ENCODE measurements at regions not wholly inside any gene's neighbourhood (a gene's known extent, or its start where the extent isn't known, plus 50 kb on each side); places are given as distances from the start of the nearest gene placed in this dataset.
A peak's percentile ranks its signal among the peaks of the same experiment; 100 is the strongest.

DNA sequence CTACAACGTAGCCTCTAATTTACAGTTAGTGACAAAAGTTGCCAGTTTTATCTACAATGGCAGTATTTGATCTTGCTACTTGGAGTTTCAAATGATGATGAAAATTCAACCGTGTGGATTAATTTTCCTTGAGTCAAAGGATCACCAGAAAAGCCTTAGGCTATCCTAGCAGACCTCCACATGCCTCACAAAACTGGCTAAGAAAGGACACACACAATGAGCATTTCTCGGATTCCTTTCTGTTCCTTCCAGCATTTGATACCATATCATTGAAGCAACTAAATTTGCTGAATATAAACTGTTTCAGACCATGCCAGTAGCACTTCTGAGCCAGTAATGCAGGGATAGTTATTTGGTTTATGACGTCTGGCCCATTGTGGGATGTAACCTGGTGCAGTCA lies 587.4 kb upstream of the MDFIC2 start:
- no peak for DNase-seq

- no peak for DNase-seq
These were observed 577.6 kb upstream of the MDFIC2 start for GRCh38 chr3:70890020-70890394.

- DNase-seq: peak; percentile 12
These were observed 577.0 kb upstream of the MDFIC2 start for GRCh38 chr3:70889162-70890019.

GRCh38 chr3:70885636-70886035 lies 573.2 kb upstream of the MDFIC2 start:
- no peak for DNase-seq

DNA sequence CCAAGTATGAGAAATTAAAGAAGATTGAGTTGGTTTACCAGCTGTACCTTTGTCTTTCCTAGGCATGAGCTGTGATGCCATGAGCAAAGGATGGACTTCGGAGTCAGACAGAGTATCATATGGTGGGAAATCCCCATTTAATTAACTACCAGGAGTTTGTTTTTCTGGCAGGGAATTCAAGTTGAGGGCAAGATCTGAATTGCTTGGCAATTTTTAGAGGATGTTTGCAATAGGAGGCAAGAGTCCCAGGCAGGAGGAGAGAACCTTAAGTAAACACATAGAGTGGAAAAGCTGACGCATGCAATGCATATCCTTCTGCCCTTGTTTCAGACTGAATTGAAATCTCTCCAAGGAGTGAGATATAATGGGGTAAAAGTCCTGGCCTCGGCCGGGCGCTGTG lies 569.7 kb upstream of the MDFIC2 start:
- peak; percentile 13 for DNase-seq

DNA sequence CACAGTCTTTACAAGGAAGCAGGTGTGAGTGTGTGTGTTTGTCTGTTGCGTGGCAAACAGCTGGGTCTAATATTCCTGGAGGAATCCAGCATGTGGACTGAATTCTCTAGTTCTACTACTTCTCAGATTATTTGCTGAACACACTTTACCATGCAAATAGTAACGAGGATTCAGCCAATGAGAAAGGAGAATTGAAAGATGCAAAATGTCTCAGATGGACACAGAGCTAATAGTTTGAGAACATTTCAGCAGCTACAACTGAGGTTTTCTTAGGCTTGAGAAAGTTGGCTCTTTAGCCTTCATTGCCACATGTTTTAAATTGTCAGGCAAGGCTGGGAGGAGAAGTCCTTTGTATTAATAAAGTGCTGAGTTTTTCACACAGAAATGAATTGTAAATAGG lies 568.0 kb upstream of the MDFIC2 start:
- DNase-seq: no peak

DNA sequence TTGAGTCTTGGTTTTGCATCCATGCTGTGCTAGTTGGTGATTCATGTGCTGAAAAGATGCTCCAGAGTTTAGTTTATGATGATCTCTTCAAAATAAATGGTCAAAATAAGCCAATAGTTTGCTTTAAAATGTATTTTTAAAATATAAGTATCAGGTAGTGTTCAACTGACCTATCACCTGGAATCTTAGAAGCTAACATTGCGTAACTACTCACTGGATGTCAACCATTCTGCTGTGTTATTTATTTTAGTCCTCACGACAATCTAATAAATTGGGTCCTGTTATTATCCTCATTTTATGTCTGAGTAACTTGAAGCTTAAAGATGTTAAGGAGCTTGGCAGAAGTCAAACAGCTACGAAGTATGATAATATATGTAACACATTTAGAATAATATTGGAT lies 563.7 kb upstream of the MDFIC2 start:
- DNase-seq: no peak

GRCh38 chr3:70874196-70874595 lies 561.8 kb upstream of the MDFIC2 start:
- DNase-seq: no peak

DNA sequence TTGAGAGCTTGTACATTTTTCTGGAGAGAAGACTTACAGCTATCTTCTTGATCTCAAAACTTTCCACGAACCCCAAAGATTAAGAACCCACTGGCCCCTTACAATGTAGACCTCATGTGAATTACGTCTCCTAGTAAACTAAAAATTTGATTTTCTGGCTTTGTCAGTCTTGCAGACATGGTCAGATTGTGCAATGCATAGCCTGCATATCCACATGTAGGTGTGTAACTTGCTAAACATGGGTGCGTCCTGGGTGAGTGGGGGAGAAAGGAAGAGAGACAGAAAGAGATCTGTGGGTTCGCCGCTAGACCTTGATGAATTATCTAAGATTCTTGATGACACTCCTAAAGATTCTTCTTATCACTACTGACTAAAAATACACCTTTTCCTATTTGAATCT lies 561.2 kb upstream of the MDFIC2 start:
- no peak for DNase-seq

DNA sequence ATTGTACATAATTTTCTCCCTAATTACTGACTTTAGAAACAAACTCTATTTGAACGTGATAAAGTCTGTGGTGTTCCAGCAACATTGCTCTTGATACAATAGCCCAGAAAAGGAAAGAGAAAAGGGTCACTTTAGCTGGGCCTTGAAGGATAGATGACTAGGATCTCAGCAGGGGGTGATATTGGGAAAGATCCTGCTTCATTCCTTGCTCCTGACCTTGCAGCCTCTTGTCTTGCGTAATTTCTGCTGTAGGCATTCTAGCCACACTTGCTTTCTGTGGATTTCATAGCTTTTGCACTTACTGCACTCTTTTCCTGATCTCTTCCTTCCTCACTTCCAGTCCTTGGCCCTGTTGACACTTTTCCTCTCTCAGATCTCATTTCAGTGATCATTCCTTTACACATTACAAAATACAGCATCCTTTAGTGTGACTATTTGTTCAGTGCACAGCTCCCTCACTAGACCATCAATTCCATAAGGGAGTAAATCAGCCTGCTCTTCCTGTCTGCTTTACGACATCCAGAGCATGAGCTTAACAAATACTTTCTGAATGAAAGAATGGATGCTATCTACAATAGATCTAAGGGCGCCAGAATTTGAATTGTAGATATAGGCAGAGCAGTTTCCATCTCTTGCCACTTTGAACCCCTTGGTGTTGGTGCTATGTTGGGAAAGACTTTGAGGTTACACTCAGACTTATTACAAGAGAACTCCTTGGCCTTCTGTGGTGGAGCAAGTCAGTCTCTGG lies 559.6 kb upstream of the MDFIC2 start:
- DNase-seq: peak; percentile 93

DNA sequence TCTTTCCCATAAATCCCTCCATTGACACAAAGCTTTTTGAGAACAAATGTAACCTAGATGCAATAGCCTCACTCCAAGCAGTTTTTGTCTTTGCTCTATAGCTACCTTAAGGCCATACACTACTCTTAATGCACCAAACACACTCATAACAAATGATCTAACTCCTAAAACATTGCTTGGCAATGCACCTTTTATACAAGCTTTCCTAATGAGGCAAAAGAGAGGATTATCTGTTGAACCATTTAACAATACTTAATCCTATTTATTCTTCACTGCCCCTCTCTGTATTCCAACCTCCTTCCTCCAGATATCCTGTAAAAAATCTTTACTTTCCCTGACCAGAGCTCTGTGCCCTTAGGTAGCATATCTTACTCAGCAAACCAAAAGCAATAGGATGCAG lies 558.1 kb upstream of the MDFIC2 start:
- DNase-seq: no peak

DNA sequence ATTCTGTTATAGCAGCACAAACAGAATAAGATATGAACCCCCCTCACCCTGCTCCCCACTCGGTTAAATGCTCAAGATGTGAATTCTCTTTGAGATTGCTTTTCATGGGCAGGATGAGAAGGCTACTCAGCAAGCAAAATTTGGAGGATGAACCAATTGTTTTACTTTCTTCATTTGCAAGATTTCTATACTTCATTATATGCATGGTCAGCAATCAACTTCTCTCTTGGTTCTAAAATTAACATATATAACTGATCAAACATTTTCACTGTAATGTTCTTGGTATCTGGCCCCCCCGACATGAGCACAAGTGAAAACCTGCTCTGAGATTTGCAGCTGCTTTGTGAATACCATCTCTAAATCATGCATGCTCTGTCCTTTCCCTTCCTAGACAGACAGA lies 556.1 kb upstream of the MDFIC2 start:
- DNase-seq: no peak

DNA sequence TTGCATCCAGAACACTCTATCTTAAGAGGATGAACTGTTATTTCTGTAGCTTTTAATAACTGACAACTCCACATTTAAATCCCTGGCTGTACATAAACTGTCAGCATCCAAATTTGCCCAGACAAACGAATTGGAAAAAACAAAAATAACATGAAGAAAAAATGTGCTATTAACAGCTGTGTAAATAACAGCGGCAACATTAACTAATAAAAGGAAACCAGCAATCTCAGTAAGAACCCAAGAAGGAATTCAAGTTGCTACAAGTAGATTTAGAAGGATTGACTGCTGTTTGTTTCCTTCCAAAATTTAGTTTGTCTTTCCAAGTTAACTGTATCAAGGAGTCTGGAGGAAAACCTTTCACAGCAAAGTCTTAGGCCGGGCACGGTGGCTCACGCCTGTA lies 550.6 kb upstream of the MDFIC2 start:
- DNase-seq: no peak

DNA sequence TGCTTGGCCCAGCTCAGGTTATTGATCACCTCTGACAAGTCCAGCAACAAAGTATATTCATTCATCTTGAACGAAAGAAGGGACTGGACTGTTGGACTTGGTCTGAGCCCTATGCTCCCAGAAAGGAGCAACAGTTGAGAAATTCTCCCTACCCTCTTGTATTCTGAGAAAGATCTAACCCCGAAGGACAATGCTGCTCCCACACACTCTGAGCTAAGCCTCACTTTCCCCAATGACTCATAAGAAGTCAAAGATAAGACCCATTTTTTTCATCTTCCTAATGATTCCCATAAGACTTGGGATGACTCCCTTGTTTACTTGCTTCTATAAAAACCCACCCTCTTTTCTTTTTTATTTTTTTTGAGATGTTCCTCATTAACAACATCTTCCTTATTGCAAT lies 549.4 kb upstream of the MDFIC2 start:
- DNase-seq: peak; percentile 53

- DNase-seq: peak; percentile 89
These were observed 548.8 kb upstream of the MDFIC2 start for GRCh38 chr3:70861234-70861633.

DNA sequence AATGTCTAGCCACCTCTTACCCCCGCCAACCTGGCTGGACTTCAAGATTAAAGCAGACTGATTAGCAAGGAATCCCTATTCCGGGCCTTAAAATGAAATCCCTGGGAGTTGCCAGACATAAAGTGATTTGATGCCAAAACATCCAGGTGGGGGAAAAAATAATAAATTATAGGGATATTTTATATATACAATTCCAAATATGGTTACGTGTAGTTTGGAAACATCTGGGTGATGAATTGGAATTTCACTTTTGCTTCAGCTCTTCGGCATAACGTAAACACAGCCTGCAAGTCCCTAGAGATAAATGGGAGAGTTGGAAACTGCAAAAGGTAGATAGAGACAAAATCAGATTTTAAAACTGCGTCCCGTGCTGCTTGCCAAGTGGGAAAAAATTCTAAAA lies 545.5 kb upstream of the MDFIC2 start:
- DNase-seq: peak; percentile 51

DNA sequence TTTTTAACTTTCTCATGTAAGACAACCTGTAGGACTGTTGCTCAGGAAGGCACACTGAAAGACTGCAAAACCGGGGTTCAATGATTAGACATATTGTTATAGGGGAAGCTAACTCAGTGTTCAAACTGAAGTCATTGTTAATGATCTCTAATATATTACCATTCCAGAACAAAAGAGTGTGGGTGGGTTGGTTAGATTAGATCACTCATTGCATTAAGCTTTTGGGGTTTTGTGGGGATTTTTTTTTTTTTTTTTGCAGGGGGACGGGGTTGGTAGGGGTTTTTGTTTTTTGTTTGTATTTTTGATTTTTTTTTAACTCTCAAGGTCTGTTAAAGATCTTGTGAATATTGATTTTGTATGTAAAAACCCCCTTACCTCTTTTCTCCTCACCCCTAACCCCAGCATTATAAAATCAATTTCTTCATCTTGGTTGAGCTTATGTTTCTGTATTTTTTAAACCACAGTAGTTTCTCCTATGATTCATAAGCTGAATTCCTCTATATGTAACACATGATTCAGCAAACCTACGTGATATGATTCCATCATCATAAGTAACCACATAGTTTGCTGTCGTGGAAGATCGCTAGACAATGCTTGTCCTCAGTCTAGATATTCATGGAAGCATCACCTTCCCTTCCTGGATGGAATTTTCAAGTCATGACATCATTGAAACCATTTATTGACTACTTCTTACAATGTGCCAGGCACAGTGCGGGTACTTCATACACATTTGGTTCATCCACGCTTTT lies 544.1 kb upstream of the MDFIC2 start:
- DNase-seq: peak; percentile 95

DNA sequence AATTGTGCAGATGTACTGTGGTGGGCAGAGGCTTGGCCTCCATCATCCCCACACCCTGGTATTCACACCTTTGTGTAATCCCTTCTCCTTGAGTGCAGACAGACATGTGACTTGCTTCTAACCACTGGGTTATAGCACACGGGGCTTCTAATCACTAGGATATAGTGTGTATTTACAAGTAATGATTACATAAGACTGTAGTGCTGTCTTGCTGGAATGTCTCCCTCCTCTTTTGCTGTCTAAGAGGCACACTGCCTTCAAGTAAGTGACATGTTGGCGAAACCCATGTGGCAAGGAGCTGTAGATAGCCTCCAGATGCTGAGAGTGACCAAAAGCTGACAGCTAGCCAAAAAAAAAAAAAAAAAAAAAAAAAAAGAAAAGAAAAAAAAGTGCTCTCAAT lies 542.7 kb upstream of the MDFIC2 start:
- DNase-seq: peak; percentile 24

DNA sequence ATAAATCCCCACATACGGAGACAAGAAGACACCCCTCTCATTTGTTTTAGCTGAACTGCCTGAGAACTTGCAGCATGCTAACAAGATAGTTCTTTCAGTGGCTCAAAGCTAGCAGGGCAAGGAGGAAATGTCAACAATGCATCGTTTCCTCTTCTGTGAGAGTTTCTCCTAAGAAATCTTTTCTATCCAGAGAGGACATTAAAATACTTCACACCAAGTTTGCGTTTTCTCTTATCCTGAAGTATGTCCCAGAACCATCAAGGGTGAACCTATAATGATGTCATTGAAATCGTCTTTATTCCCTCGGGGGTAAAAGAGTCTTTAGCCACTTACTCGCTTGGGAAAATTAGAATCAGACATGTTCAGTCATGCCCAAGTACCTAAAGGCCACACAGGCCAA lies 541.7 kb upstream of the MDFIC2 start:
- no peak for DNase-seq

DNA sequence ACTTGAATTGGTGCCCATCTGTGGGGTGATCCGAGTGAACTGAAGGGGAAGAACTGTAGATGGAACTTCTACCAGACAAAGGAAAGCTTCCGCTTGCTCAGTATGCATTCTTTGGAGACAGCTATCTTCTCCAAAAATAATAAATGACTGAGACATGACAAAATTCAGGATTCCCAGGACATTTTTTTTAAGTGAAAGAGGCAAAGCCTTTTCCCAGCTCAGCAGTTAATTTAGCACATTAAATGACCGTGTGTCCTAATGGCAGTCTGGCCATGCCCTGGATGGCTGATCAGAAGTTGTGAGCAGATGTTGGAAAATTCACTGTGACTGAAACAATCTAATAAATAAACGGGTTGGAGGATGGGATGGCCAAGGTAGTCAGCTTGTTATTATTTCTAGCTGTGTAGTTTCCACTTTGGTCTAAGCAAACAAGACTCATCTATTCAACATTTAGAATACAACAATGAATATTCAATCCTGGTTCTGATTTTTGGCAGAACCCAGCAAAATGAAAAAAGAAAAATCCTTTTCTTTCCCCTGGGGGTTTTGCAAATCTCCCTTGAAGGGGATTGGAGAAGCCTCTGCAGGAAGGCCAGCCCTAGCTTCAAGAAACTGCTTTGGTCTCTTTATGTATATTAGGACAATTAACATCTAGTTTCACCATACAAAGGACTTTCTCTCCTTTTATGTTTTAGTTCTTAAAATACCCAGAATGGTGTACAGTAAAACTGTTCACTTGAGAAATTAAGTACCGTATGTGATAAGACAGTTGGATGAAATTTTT lies 540.9 kb upstream of the MDFIC2 start:
- DNase-seq: no peak

DNA sequence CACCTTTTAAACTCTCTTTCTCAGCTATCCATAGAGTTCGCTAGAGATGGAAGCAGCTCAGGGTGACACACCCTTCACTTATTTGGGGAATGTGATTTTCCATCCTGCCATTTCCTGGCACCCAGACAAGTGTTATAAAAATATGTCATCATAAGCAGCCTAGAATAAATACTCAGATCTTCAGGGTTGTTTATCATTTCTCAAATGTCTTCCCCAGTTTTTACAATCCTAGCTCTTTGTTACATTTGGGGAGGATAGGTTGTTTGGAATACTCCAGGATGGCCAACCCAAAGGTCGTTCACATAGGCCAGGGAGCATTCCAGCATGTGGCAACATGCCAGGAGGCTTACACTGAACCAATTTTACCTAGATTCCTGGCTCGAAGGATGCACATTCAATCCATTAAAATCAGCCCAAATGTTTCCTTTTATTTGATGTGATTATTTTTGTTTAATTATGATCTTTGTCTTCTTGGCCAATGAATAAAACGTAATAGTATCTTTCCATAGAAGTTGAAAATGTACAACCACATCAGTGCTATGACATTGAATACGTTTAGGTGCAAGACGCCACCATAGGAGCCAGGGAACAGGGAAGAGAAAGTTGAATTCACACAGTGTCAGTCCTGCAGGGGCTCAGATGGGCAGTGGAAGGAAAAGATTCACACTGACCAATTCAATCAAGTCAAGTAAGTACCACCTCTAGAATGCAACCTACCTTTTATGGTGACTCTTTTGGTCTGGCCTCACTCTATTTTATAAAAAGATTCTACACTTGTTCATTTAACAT lies 537.7 kb upstream of the MDFIC2 start:
- DNase-seq: peak; percentile 97
